ENCODE measurements at regions not wholly inside any gene's neighbourhood (a gene's known extent, or its start where the extent isn't known, plus 50 kb on each side); places are given as distances from the start of the nearest gene placed in this dataset.

- no peak for DNase-seq (ENCODE audit: low spot score in 2 of 2, unreplicated experiment in 2 of 2)
- no peaks in the 10 kb centered on the region for H3K36me3 Mint-ChIP-seq
- H3K27me3 Mint-ChIP-seq (ENCODE audit: low read depth): no peaks in the 10 kb centered on the region
- H3K9me3 Mint-ChIP-seq: no peaks in the 10 kb centered on the region
- peak overlapping the region; percentile 86 for H3K27ac Mint-ChIP-seq
- no peak overlapping the region for H3K4me3 Mint-ChIP-seq
- peaks cover 49% of the 10 kb centered on the region for H3K4me1 Mint-ChIP-seq
- no peak for TF ChIP-seq CTCF (IDR thresholded peaks at IDR 0.05; ENCODE audit: unreplicated experiment)
Measured at GRCh38 chr6:81940451-81940985, 188.0 kb upstream of the TENT5A start.

DNA sequence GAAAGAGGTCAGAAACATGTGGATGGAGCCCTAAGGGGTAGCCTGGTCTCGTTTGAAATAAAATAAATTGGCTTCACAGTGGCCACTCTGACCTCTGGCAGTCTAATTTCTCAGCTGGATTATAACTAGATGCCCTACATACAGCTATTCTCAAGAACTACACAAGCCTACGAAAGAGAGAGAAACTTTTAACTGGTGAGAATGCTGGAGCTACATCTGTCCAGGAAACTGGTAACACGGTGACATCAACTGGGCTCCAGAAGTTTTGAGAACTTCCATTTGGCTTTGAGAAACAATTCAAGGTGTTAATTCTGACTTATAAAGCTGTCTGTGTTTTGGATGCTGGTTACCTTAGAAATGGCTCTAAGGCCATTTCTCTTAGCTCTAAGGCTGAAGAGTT is 187.3 kb upstream of the TENT5A start:
- Mint-ChIP-seq H3K4me1 (peaks cover 47% of the 10 kb centered on the region), H3K27ac (peak overlapping the region; percentile 86), H3K36me3 (no peaks in the 10 kb centered on the region), H3K4me3 (no peak overlapping the region), H3K9me3 (no peaks in the 10 kb centered on the region), H3K27me3 (ENCODE audit: low read depth) (no peaks in the 10 kb centered on the region)
- TF ChIP-seq CTCF (IDR thresholded peaks at IDR 0.05; ENCODE audit: unreplicated experiment): no peak
- no peak for DNase-seq (ENCODE audit: low spot score in 2 of 2, unreplicated experiment in 2 of 2)

DNA sequence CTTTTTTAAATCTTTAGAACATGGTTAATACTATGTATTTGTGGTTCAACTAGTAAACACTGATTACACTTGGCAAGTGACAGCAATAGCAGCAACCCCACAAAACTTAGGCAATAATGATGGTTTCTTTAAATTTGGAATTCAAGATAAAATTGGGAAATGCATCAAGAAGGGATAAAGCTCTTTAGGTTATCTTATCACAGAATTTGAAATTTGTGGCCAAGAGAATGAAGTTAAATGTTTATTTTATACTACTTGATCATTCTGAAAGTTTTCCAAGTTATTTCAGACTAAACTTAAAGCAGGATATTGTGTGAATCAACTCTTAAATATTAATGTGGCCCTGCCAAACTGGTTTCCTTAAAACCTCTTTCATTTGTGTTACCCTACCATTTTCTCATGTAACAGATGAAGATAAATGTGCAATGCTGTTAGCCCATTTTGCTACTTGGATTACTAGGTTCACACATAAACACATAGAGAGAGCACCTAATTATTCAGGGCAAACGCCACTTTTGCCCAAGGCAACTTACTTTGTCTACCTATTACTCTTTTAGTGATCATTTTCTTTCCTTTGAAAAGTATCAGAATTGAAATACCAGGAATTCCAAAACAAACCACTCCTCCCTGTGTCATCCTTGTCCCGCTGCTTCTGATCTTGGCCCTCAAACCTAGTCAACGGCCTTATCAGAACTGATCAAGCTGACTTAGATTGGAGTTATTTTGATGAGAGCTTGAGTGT is 186.7 kb upstream of the TENT5A start:
- no peak overlapping the region for H3K4me3 Mint-ChIP-seq
- no peaks in the 10 kb centered on the region for H3K27me3 Mint-ChIP-seq (ENCODE audit: low read depth)
- no peak for TF ChIP-seq CTCF (IDR thresholded peaks at IDR 0.05; ENCODE audit: unreplicated experiment)
- H3K4me1 Mint-ChIP-seq: peaks cover 47% of the 10 kb centered on the region
- H3K9me3 Mint-ChIP-seq: no peaks in the 10 kb centered on the region
- no peaks in the 10 kb centered on the region for H3K36me3 Mint-ChIP-seq
- peak overlapping the region; percentile 86 for H3K27ac Mint-ChIP-seq
- DNase-seq (ENCODE audit: low spot score in 2 of 2, unreplicated experiment in 2 of 2): no peak

DNA sequence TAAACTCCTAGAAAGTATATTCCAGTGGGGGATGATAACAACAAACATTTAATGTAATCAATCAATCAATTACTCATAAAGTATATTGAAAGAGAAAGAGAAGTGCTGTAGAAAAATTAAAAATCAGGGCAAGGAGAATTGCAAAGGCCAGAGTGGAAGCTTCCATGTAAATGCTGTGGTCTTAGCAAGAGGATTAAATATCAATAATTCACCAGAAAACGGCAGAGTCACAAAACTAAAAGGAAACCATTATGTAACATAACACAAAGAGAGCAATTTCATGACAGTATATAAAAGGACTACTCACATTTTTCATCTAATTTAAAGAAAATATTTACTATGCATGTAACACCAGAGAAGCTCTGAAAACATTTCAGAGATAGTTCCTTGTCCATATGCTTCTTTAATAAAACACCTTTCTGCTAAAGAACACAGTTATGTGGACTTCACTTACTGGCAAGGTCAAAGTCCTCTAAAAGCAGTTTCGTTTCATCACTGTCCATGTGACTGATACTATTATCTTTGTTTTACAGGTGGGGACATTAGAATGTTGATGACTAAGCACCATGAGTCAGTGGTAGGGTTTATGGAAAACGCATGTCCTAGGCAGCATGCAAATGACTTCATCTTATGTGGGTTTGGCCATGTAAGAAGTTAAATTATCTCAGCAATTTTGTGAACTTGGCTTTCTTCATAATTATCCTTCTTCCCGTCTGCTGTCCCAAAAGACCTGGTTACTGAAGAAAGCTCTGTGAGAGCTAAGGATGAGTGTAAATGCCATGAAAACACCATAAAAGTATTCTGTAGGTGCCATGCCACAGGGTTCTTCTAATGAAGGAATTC is 185.8 kb upstream of the TENT5A start:
- H3K27me3 Mint-ChIP-seq (ENCODE audit: low read depth): no peaks in the 10 kb centered on the region
- H3K4me3 Mint-ChIP-seq: no peak overlapping the region

More for the DNA sequence above, 185.8 kb upstream of the TENT5A start:
- Mint-ChIP-seq H3K9me3 (no peaks in the 10 kb centered on the region), H3K27ac (peak overlapping the region; percentile 86), H3K36me3 (no peaks in the 10 kb centered on the region), H3K4me1 (peaks cover 47% of the 10 kb centered on the region)
- TF ChIP-seq CTCF (IDR thresholded peaks at IDR 0.05; ENCODE audit: unreplicated experiment): no peak
- no peak for DNase-seq (ENCODE audit: low spot score in 2 of 2, unreplicated experiment in 2 of 2)

Measured in mesothelial cell of epicardium (in vitro differentiated cells).